Trophoblast cell (in vitro differentiated cells and primary cell): ENCODE measurements at regions not wholly inside any gene's neighbourhood (a gene's known extent, or its start where the extent isn't known, plus 50 kb on each side); places are given as distances from the start of the nearest gene placed in this dataset.

Experiments
- DNase-seq, 2 donors: peaks; one replicate each; pipeline ENCODE4 v3.0.0-alpha.2; 2016
- H2AFZ ChIP-seq: 2 replicates; pipeline ENCODE4 v1.6.1; 2013; ENCODE audit warnings: low read length, moderate library complexity, mild to moderate bottlenecking; ENCODE audit not compliant: insufficient read depth, poor library complexity
- H2AK5ac ChIP-seq: 2 replicates; pipeline ENCODE4 v1.6.1; 2013; ENCODE audit warnings: mild to moderate bottlenecking, low read length
- H2BK120ac ChIP-seq: 2 replicates; pipeline ENCODE4 v1.6.1; 2013; ENCODE audit warnings: low read length, mild to moderate bottlenecking, moderate library complexity; ENCODE audit not compliant: insufficient read depth, poor library complexity
- H2BK12ac ChIP-seq: 2 replicates; pipeline ENCODE4 v1.6.1; 2013; ENCODE audit warnings: mild to moderate bottlenecking, low read length, moderate library complexity
- H2BK5ac ChIP-seq: 2 replicates; pipeline ENCODE4 v1.6.1; 2013; ENCODE audit warnings: low read length, low read depth, moderate library complexity, mild to moderate bottlenecking; ENCODE audit not compliant: poor library complexity
- H3K14ac ChIP-seq: 2 replicates; pipeline ENCODE4 v1.6.1; 2013; ENCODE audit warnings: mild to moderate bottlenecking, low read length
- H3K18ac ChIP-seq: 2 replicates; pipeline ENCODE4 v1.6.1; 2013; ENCODE audit warnings: mild to moderate bottlenecking, low read length
- H3K23ac ChIP-seq: 2 replicates; pipeline ENCODE4 v1.6.1; 2013; ENCODE audit warnings: low read length
- H3K27ac ChIP-seq: 2 replicates; pipeline ENCODE4 v1.5.1; 2013; ENCODE audit warnings: low read depth, mild to moderate bottlenecking, inconsistent platforms, low read length, moderate library complexity
- H3K27me3 ChIP-seq: 2 replicates; pipeline ENCODE4 v1.6.1; 2013; ENCODE audit warnings: inconsistent platforms, mild to moderate bottlenecking, low read length, moderate library complexity; ENCODE audit not compliant: insufficient read depth
- H3K36me3 ChIP-seq, 2 experiments: 1 replicate in 1 of 2; 2 replicates in 1 of 2; pipeline ENCODE4 v1.6.1; 2013; ENCODE audit warnings: low read length in 2 of 2, mild to moderate bottlenecking in 2 of 2, moderate library complexity in 1 of 2; ENCODE audit not compliant: insufficient read depth in 2 of 2, control insufficient read depth in 1 of 2
- H3K4ac ChIP-seq: 2 replicates; pipeline ENCODE4 v1.6.1; 2013; ENCODE audit warnings: low read depth, mild to moderate bottlenecking, low read length, moderate library complexity
- H3K4me1 ChIP-seq, 2 experiments: 1 replicate in 1 of 2; 2 replicates in 1 of 2; pipeline ENCODE4 v1.6.1; 2013; ENCODE audit warnings: low read length in 2 of 2, mild to moderate bottlenecking in 2 of 2, moderate library complexity in 1 of 2; ENCODE audit not compliant: insufficient read depth in 2 of 2, control insufficient read depth in 1 of 2
- H3K4me2 ChIP-seq: 2 replicates; pipeline ENCODE4 v1.6.1; 2013; ENCODE audit warnings: inconsistent platforms, mild to moderate bottlenecking, low read length, moderate library complexity
- H3K4me3 ChIP-seq: 2 replicates; pipeline ENCODE4 v1.5.1; 2013; ENCODE audit warnings: mild to moderate bottlenecking, low read depth, low read length, inconsistent platforms
- H3K79me1 ChIP-seq: one replicate; pipeline ENCODE4 v1.6.1; 2013; ENCODE audit warnings: low read length
- H3K79me2 ChIP-seq: 2 replicates; pipeline ENCODE4 v1.6.1; 2013; ENCODE audit warnings: low read length, mild to moderate bottlenecking; ENCODE audit not compliant: control insufficient read depth, insufficient read depth, poor library complexity
- H3K9ac ChIP-seq: 2 replicates; pipeline ENCODE4 v1.6.1; 2013; ENCODE audit warnings: mild to moderate bottlenecking, low read length
- H3K9me3 ChIP-seq: 2 replicates; pipeline ENCODE4 v1.6.1; 2013; ENCODE audit warnings: low read depth, mild to moderate bottlenecking, control low read depth, inconsistent platforms, low read length; ENCODE audit not compliant: insufficient read depth
- H4K12ac ChIP-seq: 2 replicates; pipeline ENCODE4 v1.6.1; 2013; ENCODE audit warnings: low read depth, mild to moderate bottlenecking, low read length, moderate library complexity
- H4K8ac ChIP-seq: 2 replicates; pipeline ENCODE4 v1.6.1; 2013; ENCODE audit warnings: low read depth, mild to moderate bottlenecking, low read length, moderate library complexity
- H4K91ac ChIP-seq: one replicate; pipeline ENCODE4 v1.6.1; 2013; ENCODE audit warnings: low read depth, mild to moderate bottlenecking, low read length, moderate library complexity
- WGBS: extraction: QIAGEN DNeasy Blood & Tissue Kit; methylation state at CpG from one replicate; pipeline ENCODE4 v1.1.7; 2013; ENCODE audit warnings: missing lambda C conversion rate; ENCODE audit not compliant: insufficient read length, insufficient coverage; ENCODE audit errors: extremely low coverage; 5-methylcytosine and 5-hydroxymethylcytosine counted together

GRCh38 chr3:181497358-181497757 is 214.4 kb upstream of the SOX2 start:
- Histone ChIP-seq H3K4me2 (no peak overlapping the region), H4K8ac (no peak overlapping the region), H3K36me3 (no peaks in the 10 kb centered on the region), H2BK120ac (no peak overlapping the region), H2AFZ (no peak overlapping the region), H3K79me2 (no peaks in the 10 kb centered on the region), H3K14ac (no peak overlapping the region), H3K27ac (no peak overlapping the region), H3K4ac (no peak overlapping the region), H3K9ac (no peak overlapping the region), H3K27me3 (no peaks in the 10 kb centered on the region), H4K12ac (no peak overlapping the region), H2BK12ac (no peak overlapping the region), H3K9me3 (no peaks in the 10 kb centered on the region), H2BK5ac (no peak overlapping the region), H3K18ac (no peak overlapping the region), H3K4me1 (no peaks in the 10 kb centered on the region), H4K91ac (no peak overlapping the region), H3K4me3 (no peak overlapping the region), H3K23ac (no peak overlapping the region), H2AK5ac (no peak overlapping the region), H3K79me1 (no peaks in the 10 kb centered on the region)
- no CpG with 5 or more reads among the region's 3 CpGs for WGBS
- DNase-seq, result no peak

GRCh38 chr3:181493423-181493822 is 218.3 kb upstream of the SOX2 start:
- H3K4me1 ChIP-seq, result no peaks in the 10 kb centered on the region
- WGBS, result no CpG with 5 or more reads among the region's 3 CpGs
- H3K4ac ChIP-seq, result no peak overlapping the region
- H3K27ac ChIP-seq, result no peak overlapping the region
- no peak overlapping the region for H3K14ac ChIP-seq
- H2AK5ac ChIP-seq, result no peak overlapping the region
- H4K12ac ChIP-seq, result no peak overlapping the region
- H3K36me3 ChIP-seq, result no peaks in the 10 kb centered on the region
- H2BK120ac ChIP-seq, result no peak overlapping the region
- H2BK12ac ChIP-seq, result no peak overlapping the region
- no peak for DNase-seq
- no peak overlapping the region for H4K91ac ChIP-seq
- H3K27me3 ChIP-seq, result no peaks in the 10 kb centered on the region
- H3K79me2 ChIP-seq, result no peaks in the 10 kb centered on the region
- no peak overlapping the region for H3K18ac ChIP-seq
- no peak overlapping the region for H3K4me2 ChIP-seq
- H3K9me3 ChIP-seq, result no peaks in the 10 kb centered on the region
- no peaks in the 10 kb centered on the region for H3K79me1 ChIP-seq
- H3K9ac ChIP-seq, result no peak overlapping the region
- no peak overlapping the region for H2AFZ ChIP-seq
- H3K23ac ChIP-seq, result no peak overlapping the region
- no peak overlapping the region for H2BK5ac ChIP-seq
- H4K8ac ChIP-seq, result no peak overlapping the region
- no peak overlapping the region for H3K4me3 ChIP-seq

- H3K4me3 ChIP-seq, result no peak overlapping the region
- H2BK5ac ChIP-seq, result no peak overlapping the region
- no peak overlapping the region for H4K91ac ChIP-seq
- no peak overlapping the region for H3K4ac ChIP-seq
- H3K4me2 ChIP-seq, result no peak overlapping the region
- H3K79me2 ChIP-seq, result no peaks in the 10 kb centered on the region
- DNase-seq, result no peak
- H2BK12ac ChIP-seq, result no peak overlapping the region
- H3K9me3 ChIP-seq, result no peaks in the 10 kb centered on the region
- no peak overlapping the region for H4K8ac ChIP-seq
- no peak overlapping the region for H2AK5ac ChIP-seq
- no peak overlapping the region for H3K18ac ChIP-seq
- no peak overlapping the region for H3K14ac ChIP-seq
- no peak overlapping the region for H3K27ac ChIP-seq
- no peak overlapping the region for H2AFZ ChIP-seq
- H2BK120ac ChIP-seq, result no peak overlapping the region
- H3K27me3 ChIP-seq, result no peaks in the 10 kb centered on the region
- H3K79me1 ChIP-seq, result no peaks in the 10 kb centered on the region
- no peak overlapping the region for H3K23ac ChIP-seq
- H3K36me3 ChIP-seq, result no peaks in the 10 kb centered on the region
- no CpG with 5 or more reads among the region's 3 CpGs for WGBS
- H3K4me1 ChIP-seq, result no peaks in the 10 kb centered on the region
- H4K12ac ChIP-seq, result no peak overlapping the region
- H3K9ac ChIP-seq, result no peak overlapping the region
Observed at GRCh38 chr3:181488536-181488935, 223.2 kb upstream of the SOX2 start.

- Histone ChIP-seq H3K23ac (no peak overlapping the region), H4K91ac (no peak overlapping the region), H3K9ac (no peak overlapping the region), H2BK12ac (no peak overlapping the region), H3K4me2 (no peak overlapping the region), H3K4ac (no peak overlapping the region), H2AFZ (no peak overlapping the region), H3K4me1 (no peaks in the 10 kb centered on the region), H4K8ac (no peak overlapping the region), H3K14ac (no peak overlapping the region), H2AK5ac (no peak overlapping the region), H2BK5ac (no peak overlapping the region), H3K79me1 (no peaks in the 10 kb centered on the region), H3K18ac (no peak overlapping the region), H3K27me3 (no peaks in the 10 kb centered on the region), H3K27ac (no peak overlapping the region), H3K4me3 (no peak overlapping the region), H2BK120ac (no peak overlapping the region), H3K79me2 (no peaks in the 10 kb centered on the region), H3K9me3 (no peaks in the 10 kb centered on the region), H4K12ac (no peak overlapping the region), H3K36me3 (no peaks in the 10 kb centered on the region)
- no peak for DNase-seq
- no CpG with 5 or more reads among the region's 5 CpGs for WGBS
Observed at GRCh38 chr3:181487236-181487978, 224.3 kb upstream of the SOX2 start.
